CD4-positive, alpha-beta T cell treated with Interleukin-12 subunit alpha and Interleukin-12 subunit beta, for 1 hour (primary cell): ENCODE measurements at regions not wholly inside any gene's neighbourhood (a gene's known extent, or its start where the extent isn't known, plus 50 kb on each side); places are given as distances from the start of the nearest gene placed in this dataset.

Experiments used
- DNase-seq: peaks from one replicate; pipeline ENCODE4 v3.0.0-alpha.2; 2020

- peak; percentile 60 for DNase-seq
Measured at GRCh38 chr13:40494946-40495620, 171.4 kb downstream of the FOXO1 start.

- DNase-seq = no peak
Measured at GRCh38 chr13:40495621-40496001, 170.8 kb downstream of the FOXO1 start.

GRCh38 chr13:40496035-40496810 lies 170.2 kb downstream of the FOXO1 start:
- no peak for DNase-seq

- no peak for DNase-seq
Measured at GRCh38 chr13:40498461-40498860, 168.0 kb downstream of the FOXO1 start.

- no peak for DNase-seq
Measured at GRCh38 chr13:40502236-40502635, 164.2 kb downstream of the FOXO1 start.

- DNase-seq = no peak
Measured at GRCh38 chr13:40503011-40503410, 163.4 kb downstream of the FOXO1 start.

GRCh38 chr13:40503966-40504591 lies 162.4 kb downstream of the FOXO1 start:
- DNase-seq = no peak

GRCh38 chr13:40504641-40505040 lies 161.8 kb downstream of the FOXO1 start:
- no peak for DNase-seq

- DNase-seq = no peak
Measured at GRCh38 chr13:40505196-40505595, 161.2 kb downstream of the FOXO1 start.
